H54 (cell line): ENCODE measurements at regions not wholly inside any gene's neighbourhood (a gene's known extent, or its start where the extent isn't known, plus 50 kb on each side); places are given as distances from the start of the nearest gene placed in this dataset.

Source experiments
- DNase-seq: peaks from one replicate; pipeline ENCODE4 v3.0.0; 2011; ENCODE audit warnings: low spot score, mixed read lengths; ENCODE audit not compliant: insufficient read length
- FAIRE-seq: peaks from 3 replicates; lab custom pipeline; 2011; peaks lifted over from hg19 to GRCh38; lab: Jason Lieb, UNC
- POLR2A ChIP-seq: IDR thresholded peaks from 2 replicates; pipeline ENCODE4 v1.6.1; 2011; ENCODE audit warnings: low read depth, mild to moderate bottlenecking, low read length

GRCh38 chr6:44054721-44055559 lies 72.3 kb downstream of the MRPL14 start:
- TF ChIP-seq POLR2A: no peak
- DNase-seq: no peak
- FAIRE-seq: no peak

GRCh38 chr6:44053760-44054556 lies 73.3 kb downstream of the MRPL14 start:
- no peak for FAIRE-seq
- no peak for TF ChIP-seq POLR2A
- no peak for DNase-seq

- no peak for DNase-seq
- no peak for FAIRE-seq
- TF ChIP-seq POLR2A: no peak
These were observed 74.0 kb downstream of the MRPL14 start for GRCh38 chr6:44053106-44053756.

- no peak for TF ChIP-seq POLR2A
- FAIRE-seq (no peak), DNase-seq (no peak)
These were observed 74.7 kb downstream of the MRPL14 start for GRCh38 chr6:44052419-44053023.

- TF ChIP-seq POLR2A: no peak
- DNase-seq: no peak
- FAIRE-seq: no peak
These were observed 75.7 kb downstream of the MRPL14 start for GRCh38 chr6:44051515-44051914.

- DNase-seq (no peak), FAIRE-seq (no peak)
- no peak for TF ChIP-seq POLR2A
These were observed 76.3 kb downstream of the MRPL14 start for GRCh38 chr6:44050872-44051505.

GRCh38 chr6:44049989-44050871 lies 77.0 kb downstream of the MRPL14 start:
- DNase-seq (no peak), FAIRE-seq (no peak)
- TF ChIP-seq POLR2A: no peak

GRCh38 chr6:44049163-44049988 lies 77.9 kb downstream of the MRPL14 start:
- no peak for TF ChIP-seq POLR2A
- DNase-seq (no peak), FAIRE-seq (no peak)

GRCh38 chr6:44048277-44048676 lies 79.0 kb downstream of the MRPL14 start:
- no peak for FAIRE-seq
- DNase-seq: no peak
- no peak for TF ChIP-seq POLR2A

GRCh38 chr6:44047801-44048200 lies 79.5 kb downstream of the MRPL14 start:
- FAIRE-seq (no peak), DNase-seq (no peak)
- no peak for TF ChIP-seq POLR2A

- no peak for DNase-seq
- TF ChIP-seq POLR2A: no peak
- FAIRE-seq: no peak
These were observed 80.1 kb downstream of the MRPL14 start for GRCh38 chr6:44047179-44047546.

- TF ChIP-seq POLR2A: no peak
- FAIRE-seq: no peak
- DNase-seq: no peak
These were observed 80.6 kb downstream of the MRPL14 start for GRCh38 chr6:44046516-44047178.
